Glomerular visceral epithelial cell (primary cell): ENCODE measurements at regions not wholly inside any gene's neighbourhood (a gene's known extent, or its start where the extent isn't known, plus 50 kb on each side); places are given as distances from the start of the nearest gene placed in this dataset.
"Not testable (repeated sequence)": the region's sequence is repeated elsewhere in the genome, so short reads cannot be mapped to it uniquely, and the experiment has no call there.

Source experiments
- DNase-seq: peaks from one replicate; pipeline ENCODE4 v3.0.0-alpha.2; 2016; ENCODE audit errors: extremely low spot score

DNA sequence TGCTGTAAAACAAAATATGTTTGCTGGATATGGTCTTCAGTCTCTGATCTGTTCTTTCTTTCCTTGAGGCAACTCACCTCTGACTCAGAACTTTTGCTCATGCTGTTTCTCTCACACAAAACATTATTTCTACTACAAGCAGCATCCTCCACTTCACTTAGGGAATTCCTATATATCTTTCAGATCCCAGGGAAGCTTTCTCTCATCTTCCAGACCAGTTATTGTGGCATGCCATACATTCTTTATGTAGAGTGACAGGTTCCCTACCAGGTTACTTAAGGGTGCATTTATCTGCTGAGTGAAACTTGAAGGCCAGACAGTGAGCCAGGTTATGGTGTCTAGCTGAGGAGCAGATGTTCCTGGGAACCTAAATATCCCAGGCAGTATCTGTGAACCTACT, 1226.0 kb downstream of the CDH8 start:
- no peak for DNase-seq

DNA sequence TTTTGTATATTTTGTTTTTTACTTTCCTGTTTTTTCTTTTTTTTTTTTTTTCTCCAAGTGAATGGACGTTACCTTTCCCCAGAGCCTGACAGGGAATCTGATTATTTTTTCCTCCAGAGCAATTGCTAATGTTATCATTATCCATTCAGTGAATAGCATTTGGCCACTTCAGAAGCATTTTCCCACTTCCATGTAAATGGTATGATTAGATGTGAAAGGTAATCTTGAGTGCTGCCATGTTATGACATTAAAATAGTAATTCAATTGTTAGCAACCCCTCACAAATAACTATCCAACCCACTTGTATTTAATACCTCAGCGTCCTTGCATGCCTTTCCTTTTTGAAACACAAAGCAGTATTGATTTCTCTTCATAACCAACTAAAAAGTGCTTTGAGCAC, 1243.8 kb downstream of the CDH8 start:
- DNase-seq = no peak

DNA sequence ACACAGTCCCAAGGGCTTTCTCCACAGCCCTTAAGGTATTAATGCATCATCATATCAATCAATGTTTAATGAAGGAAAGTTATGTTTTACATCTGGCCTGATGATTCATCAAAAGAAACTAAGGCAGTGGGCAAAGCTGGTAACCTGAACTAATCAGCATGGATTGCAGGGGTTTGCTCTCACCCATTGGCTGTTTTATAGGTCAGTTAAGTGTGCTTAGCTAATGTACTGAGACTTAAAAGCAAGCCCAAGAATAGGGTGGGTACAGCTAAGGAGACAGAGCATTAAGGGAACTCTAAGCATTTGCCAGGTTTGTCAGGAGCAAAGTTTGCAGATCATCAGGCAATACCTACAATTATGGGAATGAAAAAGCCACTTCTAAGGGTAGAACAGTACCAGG, 1247.6 kb downstream of the CDH8 start:
- no peak for DNase-seq

DNA sequence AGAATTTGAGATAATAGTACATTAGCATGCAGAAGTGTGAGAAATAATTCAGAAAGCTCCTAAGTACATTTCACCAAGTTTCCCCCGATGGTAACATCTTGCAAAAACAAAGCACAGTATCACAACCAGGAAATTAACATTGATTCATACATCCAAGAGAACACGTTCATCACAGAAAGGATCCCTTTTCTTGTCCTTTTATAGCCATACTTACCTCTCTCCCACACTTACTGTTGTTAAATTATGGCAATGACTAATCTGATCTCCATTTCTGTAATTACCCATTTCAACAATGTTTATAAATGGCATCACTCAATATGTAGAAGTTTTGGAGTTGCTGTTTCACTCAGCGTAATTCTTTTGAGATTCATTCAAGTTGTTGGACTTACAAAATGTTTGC, 1260.0 kb downstream of the CDH8 start:
- DNase-seq = no peak

DNA sequence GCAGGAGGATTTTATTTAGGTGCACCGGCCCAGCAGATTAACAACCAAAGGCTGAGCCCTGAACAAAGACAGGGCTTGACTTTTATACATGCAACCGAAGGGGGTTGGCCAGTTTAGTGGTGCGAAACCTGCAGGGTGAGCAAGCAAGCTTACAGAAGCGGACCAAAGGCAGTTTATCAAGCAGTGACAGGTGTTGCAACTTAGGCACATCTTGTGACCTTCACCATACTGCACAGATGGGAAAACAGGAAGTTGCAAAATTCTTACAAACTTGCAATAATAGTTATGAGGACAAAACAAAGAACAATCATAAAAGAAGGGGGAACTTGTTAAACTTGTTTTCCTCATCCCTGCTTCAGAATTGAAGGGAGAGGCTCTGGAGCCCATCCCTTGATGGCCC, 1265.1 kb downstream of the CDH8 start:
- DNase-seq = no peak

DNA sequence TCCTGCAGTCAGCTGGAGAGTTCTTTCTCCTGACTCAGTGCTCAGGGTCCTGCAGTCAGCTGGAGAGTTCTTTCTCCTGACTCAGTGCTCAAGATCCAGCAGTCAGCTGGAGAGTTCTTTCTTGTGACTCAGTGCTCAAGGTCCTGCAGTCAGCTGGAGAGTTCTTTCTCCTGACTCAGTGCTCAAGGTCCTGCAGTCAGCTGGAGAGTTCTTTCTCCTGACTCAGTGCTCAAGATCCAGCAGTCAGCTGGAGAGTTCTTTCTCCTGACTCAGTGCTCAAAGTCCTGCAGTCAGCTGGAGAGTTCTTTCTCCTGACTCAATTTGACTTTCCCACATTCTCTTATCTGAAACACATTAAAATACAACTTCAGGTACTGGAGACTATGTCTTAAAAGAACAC, 1265.9 kb downstream of the CDH8 start:
- DNase-seq = not testable (repeated sequence)

DNA sequence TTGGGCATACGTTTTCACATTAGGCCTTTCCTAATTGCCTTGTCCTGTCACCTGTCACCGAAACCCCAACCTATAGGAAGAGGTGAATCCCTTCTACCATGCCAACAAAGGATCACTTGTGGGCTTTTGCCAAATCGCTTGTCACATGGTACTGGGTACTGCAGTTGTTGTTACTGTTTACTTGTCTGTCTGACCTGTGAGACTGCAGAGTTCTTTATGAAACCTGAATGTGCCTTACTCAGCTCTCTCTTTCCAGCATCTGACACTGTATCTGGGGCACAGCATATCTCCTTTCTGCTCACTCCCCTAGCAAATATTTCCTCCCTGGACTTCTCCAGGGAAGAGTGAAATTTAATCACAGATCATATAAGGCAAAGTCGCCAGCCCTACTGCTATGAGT, 1272.4 kb downstream of the CDH8 start:
- no peak for DNase-seq

DNA sequence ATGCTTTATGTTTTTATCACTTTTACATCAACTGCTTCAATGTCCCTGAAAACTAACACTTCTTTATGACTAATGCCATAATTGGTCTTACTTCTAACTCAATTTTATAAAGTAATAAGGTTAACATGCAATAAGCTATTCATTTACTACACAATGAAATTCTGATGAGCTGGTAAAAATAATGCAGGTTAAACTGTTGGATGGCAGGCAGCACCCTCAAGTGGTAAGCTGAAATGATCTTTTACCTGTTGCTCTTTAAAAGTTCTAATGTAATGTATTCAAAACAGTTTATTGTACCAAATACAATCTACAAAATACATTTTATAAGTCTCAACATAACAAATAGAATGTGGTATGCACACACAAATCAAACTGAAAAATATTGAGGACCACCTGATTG, 1280.3 kb downstream of the CDH8 start:
- no peak for DNase-seq

DNA sequence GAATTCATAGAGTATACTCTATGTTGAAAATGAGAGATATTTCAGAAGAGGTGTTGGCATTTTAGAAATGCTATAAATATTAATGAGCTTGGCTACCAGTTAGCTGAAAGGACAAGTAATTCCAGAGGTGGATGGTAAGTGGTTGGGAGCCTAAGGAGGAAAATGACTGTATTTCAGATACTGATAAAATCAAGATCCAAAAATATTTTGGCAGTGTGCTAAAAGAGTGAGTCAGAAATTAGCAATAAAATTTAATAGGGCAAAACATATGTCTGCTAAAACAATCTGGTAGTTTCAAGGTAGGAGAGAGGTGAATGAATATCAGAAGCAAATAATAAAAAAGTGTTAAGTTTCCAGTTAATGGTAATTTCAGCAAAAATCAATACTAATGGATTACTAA, 1287.9 kb downstream of the CDH8 start:
- no peak for DNase-seq

DNA sequence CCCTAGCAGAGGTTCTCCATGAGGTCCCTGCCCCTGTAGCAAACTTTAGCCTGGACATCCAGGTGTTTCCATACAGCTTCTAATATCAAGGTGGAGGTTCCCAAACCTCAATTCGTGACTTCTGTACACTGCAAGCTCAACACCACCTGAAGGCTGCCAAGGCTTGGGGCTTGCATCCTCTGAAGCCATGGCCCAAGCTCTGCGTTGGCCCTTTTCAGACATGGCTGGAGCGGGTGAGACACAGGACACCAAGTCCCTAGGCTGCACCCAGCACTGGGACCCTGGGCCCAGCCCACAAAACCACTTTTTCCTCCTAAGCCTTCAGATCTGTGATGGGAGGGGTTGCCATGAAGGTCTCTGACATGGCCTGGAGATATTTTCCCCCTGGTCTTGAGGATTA, 1292.0 kb downstream of the CDH8 start:
- DNase-seq = no peak

DNA sequence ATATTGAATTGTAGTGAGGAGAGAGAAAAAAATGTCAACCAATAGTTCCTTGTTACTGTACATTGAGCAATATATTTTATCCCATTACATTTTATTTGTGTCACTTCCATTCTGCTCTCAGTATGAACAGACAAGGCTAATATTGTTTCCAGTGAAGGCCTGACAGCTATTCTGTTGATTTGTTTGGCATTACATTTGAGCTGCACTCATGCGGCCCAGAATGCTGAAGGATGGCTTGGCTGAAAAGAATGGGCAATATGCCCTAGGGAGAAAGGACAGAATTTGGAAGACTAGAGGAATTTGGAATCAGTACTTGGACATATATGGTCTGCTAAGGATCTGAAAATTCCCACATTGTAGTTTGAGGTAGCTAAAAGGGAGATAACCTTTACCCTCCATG, 1294.4 kb downstream of the CDH8 start:
- DNase-seq = no peak

DNA sequence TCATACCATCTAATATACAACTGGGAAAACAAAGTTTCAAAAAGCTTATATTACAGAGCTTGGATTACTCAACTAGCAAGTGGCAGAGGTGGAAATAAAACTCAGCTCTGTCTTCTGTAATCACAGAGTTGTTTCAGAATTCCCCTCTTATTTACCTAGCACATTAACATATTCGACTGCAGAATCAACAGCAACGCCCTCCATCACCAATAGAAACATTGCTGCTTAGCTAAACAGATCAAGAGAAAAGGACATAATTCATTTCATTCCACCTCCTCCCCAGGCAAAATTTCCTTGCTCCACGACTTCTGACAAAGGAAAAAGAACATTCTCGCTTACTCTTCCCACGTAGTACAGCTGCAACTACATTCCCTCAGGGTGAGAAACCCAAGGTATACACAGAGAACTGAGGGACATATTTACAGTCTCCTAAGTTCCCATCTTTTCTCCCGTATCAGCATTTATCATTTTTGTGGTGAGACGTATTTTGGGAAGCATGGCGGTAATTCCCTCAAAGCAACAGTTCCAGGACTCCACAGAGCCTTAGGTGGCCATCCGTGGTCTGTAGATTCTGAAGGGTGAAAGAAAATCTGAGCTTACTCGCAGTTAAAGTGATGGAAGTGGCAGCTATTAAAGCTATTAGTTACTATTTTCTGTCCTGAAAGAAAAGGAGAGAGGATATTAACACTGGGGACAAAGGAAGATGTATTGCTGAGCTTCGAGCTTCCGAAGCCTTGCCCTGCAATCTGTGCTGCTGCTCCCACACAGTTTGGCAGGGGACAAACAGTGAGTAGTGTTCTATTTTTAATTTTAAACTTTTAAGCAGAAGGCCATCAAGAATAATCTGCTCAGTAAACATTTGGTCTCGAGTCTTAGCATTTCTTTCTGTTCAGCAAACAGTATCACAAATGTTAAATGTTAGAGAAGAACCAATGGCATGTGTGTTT, 1296.2 kb downstream of the CDH8 start:
- DNase-seq = no peak

DNA sequence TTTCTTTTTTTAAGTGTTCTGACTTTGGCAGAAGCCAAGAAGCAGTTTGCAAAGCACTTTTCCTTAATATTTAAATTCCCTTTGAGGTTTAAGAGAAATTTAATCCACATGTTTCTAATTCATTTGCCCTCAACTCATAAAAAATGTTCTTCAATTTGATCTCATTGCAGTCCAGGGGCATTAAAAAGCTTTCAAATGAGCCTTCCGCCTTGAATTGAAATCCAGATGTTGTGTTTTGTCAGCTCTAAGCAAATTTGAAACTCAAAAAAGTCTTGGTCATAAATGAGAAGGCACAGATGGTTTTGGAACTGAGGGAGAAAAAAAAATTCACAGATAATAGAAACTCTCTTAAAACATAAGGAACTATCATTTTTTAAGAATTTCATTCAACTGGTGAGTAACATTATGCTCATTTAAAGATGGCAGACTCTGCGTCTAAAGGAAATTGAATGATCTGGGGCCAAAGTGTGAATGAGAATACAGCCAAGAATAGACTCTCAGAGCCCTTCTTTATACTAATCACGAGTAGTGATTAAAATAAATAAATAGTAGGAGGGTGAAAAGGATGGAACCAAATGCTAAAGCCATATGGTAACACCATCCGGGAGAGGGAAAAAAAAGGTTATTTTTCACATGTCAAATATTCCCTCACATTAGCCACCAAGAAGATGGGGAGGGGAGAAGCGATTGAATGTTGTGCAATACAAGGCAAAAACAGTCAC, 1304.7 kb downstream of the CDH8 start:
- DNase-seq = no peak

DNA sequence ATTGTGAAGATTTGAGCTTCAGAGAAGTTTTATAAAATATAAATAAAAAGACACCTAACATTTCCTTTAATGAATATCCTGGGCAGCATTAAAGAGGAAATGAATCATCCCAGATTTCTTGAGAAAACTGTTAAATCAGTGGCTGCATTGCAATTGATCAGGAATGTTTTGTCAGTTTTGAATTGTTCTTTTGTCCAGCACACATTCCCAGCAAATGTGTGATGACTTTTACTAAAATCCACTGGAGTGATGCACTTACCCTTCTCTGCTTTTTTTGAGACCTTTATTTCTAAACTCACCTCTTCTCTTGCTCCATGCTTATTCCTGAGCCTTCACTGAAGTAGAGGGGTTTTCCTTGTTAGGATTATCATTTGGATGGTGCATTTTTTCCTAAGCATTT, 1307.2 kb downstream of the CDH8 start:
- no peak for DNase-seq

DNA sequence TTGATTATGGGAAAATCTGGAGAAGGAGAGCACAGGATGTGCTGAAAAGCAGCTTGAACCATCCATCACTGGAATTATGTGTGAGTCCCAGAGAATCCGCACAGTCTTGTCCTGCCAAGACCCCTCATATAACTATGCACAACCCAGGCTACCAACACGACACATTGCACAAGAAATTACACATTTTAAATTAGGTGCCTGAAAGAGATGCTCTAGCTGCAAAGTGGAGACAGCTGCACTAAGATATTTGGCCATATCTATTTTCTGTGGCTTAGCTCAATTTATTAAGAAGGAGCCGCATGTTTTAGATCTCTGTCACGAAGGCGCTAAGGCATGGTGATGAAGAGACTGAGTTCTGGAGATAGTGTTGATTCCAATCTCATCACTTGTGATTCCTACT, 1308.4 kb downstream of the CDH8 start:
- DNase-seq = no peak

DNA sequence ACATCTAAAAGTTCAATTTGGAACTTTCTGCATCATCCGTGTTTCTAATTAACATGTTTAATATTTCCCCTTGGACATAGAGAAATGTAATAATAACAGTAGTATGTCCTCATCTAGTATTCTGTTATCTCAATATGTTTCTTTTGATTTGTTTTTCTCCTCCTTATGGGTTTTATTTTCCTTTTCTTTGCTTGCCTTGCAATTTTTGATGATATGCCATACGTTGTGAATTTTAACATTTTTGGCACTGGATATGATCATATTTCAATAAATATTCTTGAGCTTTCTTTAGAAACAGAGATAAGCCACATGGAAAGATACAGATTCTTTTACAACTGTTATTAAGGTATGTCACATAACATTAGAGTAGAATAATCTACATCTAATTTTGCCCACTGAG, 1316.2 kb downstream of the CDH8 start:
- DNase-seq = no peak

DNA sequence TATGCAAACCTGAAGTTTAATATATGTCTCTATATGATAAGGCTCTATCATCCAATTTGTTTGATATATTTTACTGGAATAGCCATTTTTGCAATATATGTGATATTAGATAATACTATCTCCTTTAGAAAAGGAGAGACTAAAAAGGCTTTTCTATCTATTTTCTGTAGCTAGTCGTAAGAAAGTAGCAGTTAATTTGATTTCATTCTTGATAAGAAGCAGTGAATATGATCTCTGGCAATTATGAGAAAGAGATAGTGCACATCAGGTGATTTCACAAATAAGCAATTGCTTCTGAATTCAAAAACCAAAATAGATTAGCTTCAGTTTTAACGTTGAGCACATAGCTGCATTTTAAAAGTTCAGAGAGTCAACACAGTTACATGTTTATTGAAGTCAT, 1318.4 kb downstream of the CDH8 start:
- no peak for DNase-seq

DNA sequence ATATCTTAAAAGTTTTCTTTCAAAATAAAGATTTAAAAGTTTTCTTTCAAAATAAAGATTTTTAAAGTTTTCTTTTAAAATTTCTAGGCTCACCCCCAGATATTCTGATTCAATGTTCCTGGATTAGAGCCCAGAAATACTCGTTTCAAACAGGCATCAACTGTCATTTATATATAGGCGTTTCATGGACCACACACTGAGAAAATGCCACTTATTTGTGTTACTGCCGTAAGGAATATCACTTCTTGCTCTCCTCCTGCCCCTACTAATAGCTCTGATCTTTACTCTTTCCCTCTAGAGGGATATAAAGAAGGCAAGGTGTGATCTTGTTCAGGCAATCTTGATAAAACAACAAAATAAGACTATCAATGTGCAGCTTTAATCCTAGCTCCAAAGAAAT, 1324.1 kb downstream of the CDH8 start:
- no peak for DNase-seq

DNA sequence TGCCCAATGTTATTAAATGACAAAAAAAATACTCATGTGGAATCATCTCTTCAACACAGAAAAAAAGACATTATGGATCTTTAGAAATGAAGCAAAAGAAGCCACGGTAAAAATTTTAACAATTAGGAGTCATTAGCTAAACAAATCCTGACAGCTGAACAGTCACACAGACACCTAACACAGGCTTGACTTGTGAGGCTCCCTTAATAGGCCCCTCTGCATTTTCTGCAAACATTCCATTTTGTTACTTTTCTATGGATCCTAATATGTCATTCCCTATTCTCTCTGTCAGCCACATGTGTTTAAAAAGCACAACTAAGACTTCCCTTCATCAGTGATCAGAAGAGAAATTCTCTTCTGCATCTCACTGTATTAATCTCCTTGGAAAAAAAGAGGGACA, 1331.5 kb downstream of the CDH8 start:
- no peak for DNase-seq

DNA sequence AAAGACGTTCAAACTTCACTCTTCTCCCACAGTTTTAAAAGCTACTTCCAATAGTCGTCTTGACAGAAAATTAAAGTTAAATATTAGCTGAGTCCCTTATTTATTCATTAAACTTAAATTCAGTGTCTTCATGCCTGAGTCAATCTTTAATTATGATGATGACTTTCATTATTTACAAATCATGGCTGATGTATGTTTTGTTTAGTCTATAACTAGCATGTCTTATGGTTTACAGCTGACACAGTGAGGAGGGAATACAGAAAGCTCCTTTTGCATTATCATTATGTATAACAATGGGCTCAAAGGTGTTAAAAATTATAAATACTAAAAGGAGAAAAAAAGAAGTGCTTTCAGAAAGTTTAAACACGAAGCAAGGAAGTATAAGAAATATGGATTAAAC, 1333.1 kb downstream of the CDH8 start:
- DNase-seq = no peak

DNA sequence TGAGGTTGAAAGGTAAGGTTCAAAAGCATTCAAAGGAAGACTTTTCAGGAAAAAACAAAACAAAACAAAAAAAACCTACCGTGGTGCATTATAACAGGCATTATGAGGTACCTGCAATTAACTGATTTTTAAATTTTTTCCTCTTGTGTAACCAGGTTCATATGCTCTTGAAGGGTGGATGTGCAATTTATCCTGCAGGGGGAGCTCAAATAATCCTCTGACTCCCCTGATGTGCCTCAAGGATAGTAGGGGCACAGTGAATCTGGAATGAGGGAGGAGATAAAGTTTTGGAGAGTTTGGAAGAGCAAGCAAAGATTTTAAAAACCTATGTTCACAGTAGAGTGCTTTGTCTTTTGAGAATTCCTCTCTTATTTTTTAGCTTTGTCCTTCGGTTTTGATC, 1349.4 kb downstream of the CDH8 start:
- no peak for DNase-seq

DNA sequence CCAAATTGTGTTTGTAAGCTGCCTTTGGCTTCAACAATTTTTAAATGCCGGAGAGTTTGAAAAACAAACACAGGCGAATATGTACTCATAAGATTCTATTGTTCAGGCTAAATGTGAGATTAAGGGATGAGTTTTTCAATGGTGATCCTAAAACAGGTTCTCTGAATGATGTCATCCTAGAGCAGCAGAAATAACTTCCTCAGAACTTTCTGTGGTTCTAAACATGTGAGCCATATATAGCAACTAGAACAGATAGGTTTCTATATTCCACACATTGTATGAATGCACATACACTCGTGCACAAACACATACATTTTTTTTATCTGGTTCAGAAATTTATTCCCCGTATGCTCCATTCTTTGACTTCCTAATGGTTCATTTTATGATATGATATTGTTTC, 1352.2 kb downstream of the CDH8 start:
- no peak for DNase-seq

DNA sequence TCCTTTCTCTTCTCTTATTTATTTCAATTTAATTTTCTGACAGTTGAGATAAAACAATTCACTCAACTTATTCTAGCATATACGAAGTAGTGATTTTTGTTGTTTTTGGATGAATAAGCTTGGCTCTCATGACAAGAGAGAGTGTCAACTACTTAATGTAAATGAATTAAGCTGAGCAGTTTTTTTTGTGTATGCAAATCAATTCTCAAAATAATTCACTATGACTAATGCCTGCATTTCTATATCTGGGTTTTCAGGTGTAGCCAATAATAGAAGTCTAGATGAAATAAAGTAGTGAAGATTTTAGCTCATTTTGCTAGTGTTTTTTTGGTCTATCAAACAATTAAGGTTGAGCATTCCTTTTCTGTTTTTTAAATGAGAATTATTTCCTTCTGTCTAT, 1354.0 kb downstream of the CDH8 start:
- no peak for DNase-seq
